ENCODE measurements at regions not wholly inside any gene's neighbourhood (a gene's known extent, or its start where the extent isn't known, plus 50 kb on each side); places are given as distances from the start of the nearest gene placed in this dataset.

- DNase-seq: no peak
These were observed 50.2 kb upstream of the CCND2 start for GRCh38 chr12:4223273-4223845.

GRCh38 chr12:4221258-4221620 is 52.3 kb upstream of the CCND2 start:
- DNase-seq: no peak

- DNase-seq: no peak
These were observed 52.9 kb upstream of the CCND2 start for GRCh38 chr12:4220536-4221257.

GRCh38 chr12:4217091-4217490 is 56.5 kb upstream of the CCND2 start:
- no peak for DNase-seq

GRCh38 chr12:4216187-4216927 is 57.2 kb upstream of the CCND2 start:
- DNase-seq: no peak

- no peak for DNase-seq
These were observed 58.1 kb upstream of the CCND2 start for GRCh38 chr12:4215229-4216186.

- DNase-seq: no peak
These were observed 58.7 kb upstream of the CCND2 start for GRCh38 chr12:4214877-4215228.

- no peak for DNase-seq
These were observed 60.1 kb upstream of the CCND2 start for GRCh38 chr12:4213471-4213870.

GRCh38 chr12:4212845-4213244 is 60.7 kb upstream of the CCND2 start:
- DNase-seq: no peak

GRCh38 chr12:4211372-4211771 is 62.2 kb upstream of the CCND2 start:
- DNase-seq: no peak

- no peak for DNase-seq
These were observed 63.4 kb upstream of the CCND2 start for GRCh38 chr12:4210183-4210582.

- DNase-seq: no peak
These were observed 67.1 kb upstream of the CCND2 start for GRCh38 chr12:4206470-4206869.

- DNase-seq: no peak
These were observed 69.7 kb upstream of the CCND2 start for GRCh38 chr12:4203772-4204376.

- DNase-seq: no peak
These were observed 70.6 kb upstream of the CCND2 start for GRCh38 chr12:4202918-4203317.

GRCh38 chr12:4202487-4202886 is 71.1 kb upstream of the CCND2 start:
- DNase-seq: no peak

- DNase-seq: no peak
These were observed 72.0 kb upstream of the CCND2 start for GRCh38 chr12:4201333-4202100.

- DNase-seq: no peak
These were observed 75.4 kb upstream of the CCND2 start for GRCh38 chr12:4197922-4198763.

GRCh38 chr12:4196805-4197420 is 76.6 kb upstream of the CCND2 start:
- no peak for DNase-seq

- no peak for DNase-seq
These were observed 78.9 kb upstream of the CCND2 start for GRCh38 chr12:4194668-4195067.

- no peak for DNase-seq
These were observed 79.7 kb upstream of the CCND2 start for GRCh38 chr12:4193821-4194220.

GRCh38 chr12:4191642-4192041 is 81.9 kb upstream of the CCND2 start:
- no peak for DNase-seq
